Trophoblast cell (in vitro differentiated cells and primary cell): ENCODE measurements at regions not wholly inside any gene's neighbourhood (a gene's known extent, or its start where the extent isn't known, plus 50 kb on each side); places are given as distances from the start of the nearest gene placed in this dataset.

Experiments
- DNase-seq, 2 donors: peaks; one replicate each; pipeline ENCODE4 v3.0.0-alpha.2; 2016
- H2AFZ ChIP-seq: 2 replicates; pipeline ENCODE4 v1.6.1; 2013; ENCODE audit warnings: low read length, moderate library complexity, mild to moderate bottlenecking; ENCODE audit not compliant: insufficient read depth, poor library complexity
- H2AK5ac ChIP-seq: 2 replicates; pipeline ENCODE4 v1.6.1; 2013; ENCODE audit warnings: mild to moderate bottlenecking, low read length
- H2BK120ac ChIP-seq: 2 replicates; pipeline ENCODE4 v1.6.1; 2013; ENCODE audit warnings: low read length, mild to moderate bottlenecking, moderate library complexity; ENCODE audit not compliant: insufficient read depth, poor library complexity
- H2BK12ac ChIP-seq: 2 replicates; pipeline ENCODE4 v1.6.1; 2013; ENCODE audit warnings: mild to moderate bottlenecking, low read length, moderate library complexity
- H2BK5ac ChIP-seq: 2 replicates; pipeline ENCODE4 v1.6.1; 2013; ENCODE audit warnings: low read length, low read depth, moderate library complexity, mild to moderate bottlenecking; ENCODE audit not compliant: poor library complexity
- H3K14ac ChIP-seq: 2 replicates; pipeline ENCODE4 v1.6.1; 2013; ENCODE audit warnings: mild to moderate bottlenecking, low read length
- H3K18ac ChIP-seq: 2 replicates; pipeline ENCODE4 v1.6.1; 2013; ENCODE audit warnings: mild to moderate bottlenecking, low read length
- H3K23ac ChIP-seq: 2 replicates; pipeline ENCODE4 v1.6.1; 2013; ENCODE audit warnings: low read length
- H3K27ac ChIP-seq: 2 replicates; pipeline ENCODE4 v1.5.1; 2013; ENCODE audit warnings: low read depth, mild to moderate bottlenecking, inconsistent platforms, low read length, moderate library complexity
- H3K27me3 ChIP-seq: 2 replicates; pipeline ENCODE4 v1.6.1; 2013; ENCODE audit warnings: inconsistent platforms, mild to moderate bottlenecking, low read length, moderate library complexity; ENCODE audit not compliant: insufficient read depth
- H3K36me3 ChIP-seq, 2 experiments: 1 replicate in 1 of 2; 2 replicates in 1 of 2; pipeline ENCODE4 v1.6.1; 2013; ENCODE audit warnings: low read length in 2 of 2, mild to moderate bottlenecking in 2 of 2, moderate library complexity in 1 of 2; ENCODE audit not compliant: insufficient read depth in 2 of 2, control insufficient read depth in 1 of 2
- H3K4ac ChIP-seq: 2 replicates; pipeline ENCODE4 v1.6.1; 2013; ENCODE audit warnings: low read depth, mild to moderate bottlenecking, low read length, moderate library complexity
- H3K4me1 ChIP-seq, 2 experiments: 1 replicate in 1 of 2; 2 replicates in 1 of 2; pipeline ENCODE4 v1.6.1; 2013; ENCODE audit warnings: low read length in 2 of 2, mild to moderate bottlenecking in 2 of 2, moderate library complexity in 1 of 2; ENCODE audit not compliant: insufficient read depth in 2 of 2, control insufficient read depth in 1 of 2
- H3K4me2 ChIP-seq: 2 replicates; pipeline ENCODE4 v1.6.1; 2013; ENCODE audit warnings: inconsistent platforms, mild to moderate bottlenecking, low read length, moderate library complexity
- H3K4me3 ChIP-seq: 2 replicates; pipeline ENCODE4 v1.5.1; 2013; ENCODE audit warnings: mild to moderate bottlenecking, low read depth, low read length, inconsistent platforms
- H3K79me1 ChIP-seq: one replicate; pipeline ENCODE4 v1.6.1; 2013; ENCODE audit warnings: low read length
- H3K79me2 ChIP-seq: 2 replicates; pipeline ENCODE4 v1.6.1; 2013; ENCODE audit warnings: low read length, mild to moderate bottlenecking; ENCODE audit not compliant: control insufficient read depth, insufficient read depth, poor library complexity
- H3K9ac ChIP-seq: 2 replicates; pipeline ENCODE4 v1.6.1; 2013; ENCODE audit warnings: mild to moderate bottlenecking, low read length
- H3K9me3 ChIP-seq: 2 replicates; pipeline ENCODE4 v1.6.1; 2013; ENCODE audit warnings: low read depth, mild to moderate bottlenecking, control low read depth, inconsistent platforms, low read length; ENCODE audit not compliant: insufficient read depth
- H4K12ac ChIP-seq: 2 replicates; pipeline ENCODE4 v1.6.1; 2013; ENCODE audit warnings: low read depth, mild to moderate bottlenecking, low read length, moderate library complexity
- H4K8ac ChIP-seq: 2 replicates; pipeline ENCODE4 v1.6.1; 2013; ENCODE audit warnings: low read depth, mild to moderate bottlenecking, low read length, moderate library complexity
- H4K91ac ChIP-seq: one replicate; pipeline ENCODE4 v1.6.1; 2013; ENCODE audit warnings: low read depth, mild to moderate bottlenecking, low read length, moderate library complexity
- WGBS: extraction: QIAGEN DNeasy Blood & Tissue Kit; methylation state at CpG from one replicate; pipeline ENCODE4 v1.1.7; 2013; ENCODE audit warnings: missing lambda C conversion rate; ENCODE audit not compliant: insufficient read length, insufficient coverage; ENCODE audit errors: extremely low coverage; 5-methylcytosine and 5-hydroxymethylcytosine counted together

- Histone ChIP-seq H4K8ac (no peak overlapping the region), H3K79me2 (no peaks in the 10 kb centered on the region), H3K4me3 (no peak overlapping the region), H3K27me3 (no peaks in the 10 kb centered on the region), H3K79me1 (no peaks in the 10 kb centered on the region), H2AK5ac (no peak overlapping the region), H2BK120ac (no peak overlapping the region), H3K18ac (no peak overlapping the region), H3K4ac (no peak overlapping the region), H2BK12ac (no peak overlapping the region), H3K23ac (no peak overlapping the region), H3K9me3 (no peaks in the 10 kb centered on the region), H4K12ac (no peak overlapping the region), H4K91ac (no peak overlapping the region), H3K4me2 (no peak overlapping the region), H3K14ac (no peak overlapping the region), H2BK5ac (no peak overlapping the region), H3K36me3 (no peaks in the 10 kb centered on the region), H3K4me1 (no peaks in the 10 kb centered on the region), H3K9ac (no peak overlapping the region), H2AFZ (no peak overlapping the region), H3K27ac (no peak overlapping the region)
- no CpG with 5 or more reads among the region's 2 CpGs for WGBS
- no peak for DNase-seq
These were observed 138.3 kb upstream of the AGBL1 start for GRCh38 chr15:85941186-85941855.

GRCh38 chr15:85942632-85943031 lies 137.0 kb upstream of the AGBL1 start:
- no CpG with 5 or more reads among the region's 5 CpGs for WGBS
- Histone ChIP-seq H2BK5ac (no peak overlapping the region), H3K23ac (no peak overlapping the region), H3K4ac (no peak overlapping the region), H3K27ac (no peak overlapping the region), H3K36me3 (no peaks in the 10 kb centered on the region), H3K79me1 (no peaks in the 10 kb centered on the region), H3K27me3 (no peaks in the 10 kb centered on the region), H3K4me2 (no peak overlapping the region), H4K8ac (no peak overlapping the region), H3K18ac (no peak overlapping the region), H3K4me1 (no peaks in the 10 kb centered on the region), H2AK5ac (no peak overlapping the region), H2BK120ac (no peak overlapping the region), H3K79me2 (no peaks in the 10 kb centered on the region), H3K4me3 (no peak overlapping the region), H3K9ac (no peak overlapping the region), H2BK12ac (no peak overlapping the region), H3K9me3 (no peaks in the 10 kb centered on the region), H4K12ac (no peak overlapping the region), H2AFZ (no peak overlapping the region), H4K91ac (no peak overlapping the region), H3K14ac (no peak overlapping the region)
- DNase-seq: no peak

- H3K79me1 ChIP-seq: no peaks in the 10 kb centered on the region
- H3K36me3 ChIP-seq: no peaks in the 10 kb centered on the region
- H4K12ac ChIP-seq: no peak overlapping the region
- H3K79me2 ChIP-seq: no peaks in the 10 kb centered on the region
- no peaks in the 10 kb centered on the region for H3K4me1 ChIP-seq
- H3K4me2 ChIP-seq: no peak overlapping the region
- H2AFZ ChIP-seq: no peak overlapping the region
- no CpG with 5 or more reads among the region's 4 CpGs for WGBS
- H3K4me3 ChIP-seq: no peak overlapping the region
- H3K14ac ChIP-seq: no peak overlapping the region
- no peaks in the 10 kb centered on the region for H3K9me3 ChIP-seq
- H4K91ac ChIP-seq: no peak overlapping the region
- no peak overlapping the region for H4K8ac ChIP-seq
- H2BK120ac ChIP-seq: no peak overlapping the region
- H2BK5ac ChIP-seq: no peak overlapping the region
- no peak overlapping the region for H2BK12ac ChIP-seq
- DNase-seq: no peak
- H3K27me3 ChIP-seq: no peaks in the 10 kb centered on the region
- H3K18ac ChIP-seq: no peak overlapping the region
- H3K9ac ChIP-seq: no peak overlapping the region
- no peak overlapping the region for H3K4ac ChIP-seq
- H3K23ac ChIP-seq: no peak overlapping the region
- no peak overlapping the region for H2AK5ac ChIP-seq
- no peak overlapping the region for H3K27ac ChIP-seq
These were observed 136.5 kb upstream of the AGBL1 start for GRCh38 chr15:85943151-85943550.

- Histone ChIP-seq H2BK5ac (no peak overlapping the region), H3K14ac (no peak overlapping the region), H3K4me3 (no peak overlapping the region), H4K8ac (no peak overlapping the region), H3K9ac (no peak overlapping the region), H3K27ac (no peak overlapping the region), H3K27me3 (no peaks in the 10 kb centered on the region), H3K79me1 (no peaks in the 10 kb centered on the region), H3K4me2 (no peak overlapping the region), H2BK120ac (no peak overlapping the region), H3K18ac (no peak overlapping the region), H3K23ac (no peak overlapping the region), H3K79me2 (no peaks in the 10 kb centered on the region), H3K36me3 (no peaks in the 10 kb centered on the region), H3K4me1 (no peaks in the 10 kb centered on the region), H4K91ac (no peak overlapping the region), H2AFZ (no peak overlapping the region), H4K12ac (no peak overlapping the region), H3K4ac (no peak overlapping the region), H3K9me3 (no peaks in the 10 kb centered on the region), H2BK12ac (no peak overlapping the region), H2AK5ac (no peak overlapping the region)
- no peak for DNase-seq
- WGBS: no CpG with 5 or more reads among the region's 2 CpGs
These were observed 135.9 kb upstream of the AGBL1 start for GRCh38 chr15:85943791-85944190.
